Liver (tissue), 8 donors: ENCODE measurements at regions not wholly inside any gene's neighbourhood (a gene's known extent, or its start where the extent isn't known, plus 50 kb on each side); places are given as distances from the start of the nearest gene placed in this dataset.

Experiments
- DNase-seq: peaks from one replicate; pipeline ENCODE4 v3.0.0-alpha.2; 2017; ENCODE audit warnings: low spot score
- H3K27ac ChIP-seq, 2 donors: one replicate each; pipeline ENCODE4 v1.7.0; 2013; ENCODE audit warnings: inconsistent platforms in 2 of 2, low read length in 2 of 2, control low read depth in 1 of 2, low read depth in 1 of 2, mild to moderate bottlenecking in 1 of 2
- H3K27me3 ChIP-seq, 4 donors: one replicate each; pipeline versions ENCODE4 v1.6.1 to v1.7.0; 2013; ENCODE audit warnings: low read length in 3 of 4, inconsistent platforms in 1 of 4, mild to moderate bottlenecking in 1 of 4, moderate library complexity in 1 of 4; ENCODE audit not compliant: control insufficient read depth in 4 of 4, insufficient read depth in 4 of 4
- H3K36me3 ChIP-seq, 4 donors: one replicate each; pipeline versions ENCODE4 v1.6.1 to v1.7.0; 2013; ENCODE audit warnings: low read length in 3 of 4, mild to moderate bottlenecking in 3 of 4, low read depth in 1 of 4, moderate library complexity in 1 of 4; ENCODE audit not compliant: control insufficient read depth in 4 of 4, insufficient read depth in 3 of 4
- H3K4me1 ChIP-seq, 4 donors: one replicate each; pipeline versions ENCODE4 v1.6.1 to v1.7.0; 2013; ENCODE audit warnings: low read length in 3 of 4, mild to moderate bottlenecking in 3 of 4, moderate library complexity in 1 of 4; ENCODE audit not compliant: control insufficient read depth in 4 of 4, insufficient read depth in 4 of 4
- H3K4me3 ChIP-seq, 3 donors: one replicate each; pipeline versions ENCODE4 v1.6.1 to v1.7.0; 2013; ENCODE audit warnings: low read length in 3 of 3, control low read depth in 1 of 3, low read depth in 1 of 3, mild to moderate bottlenecking in 1 of 3
- H3K9ac ChIP-seq, 2 donors: one replicate each; pipeline ENCODE4 v1.7.0; 2013; ENCODE audit warnings: low read length in 2 of 2, mild to moderate bottlenecking in 2 of 2, moderate library complexity in 2 of 2, control low read depth in 1 of 2, low read depth in 1 of 2
- H3K9me3 ChIP-seq, 4 donors: one replicate each; pipeline versions ENCODE4 v1.6.1 to v1.7.0; 2013; ENCODE audit warnings: low read length in 3 of 4; ENCODE audit not compliant: control insufficient read depth in 4 of 4
- ATF3 ChIP-seq: IDR thresholded peaks from 2 replicates; pipeline ENCODE4 v1.6.1; 2016; ENCODE audit warnings: antibody characterized with exemption
- CTCF ChIP-seq: fragments of 150-350 bp; IDR thresholded peaks from 2 replicates; pipeline ENCODE4 v1.5.1; 2017; ENCODE audit warnings: improper control_type of control experiment, low read depth, low read length; ENCODE audit not compliant: missing input control
- EGR1 ChIP-seq, 2 donors: IDR thresholded peaks; 2 replicates each; pipeline ENCODE4 v1.6.1; 2016 to 2018; ENCODE audit warnings: antibody characterized with exemption in 2 of 2, low read depth in 2 of 2
- FOXA1 ChIP-seq: IDR thresholded peaks from 2 replicates; pipeline ENCODE4 v1.6.1; 2016; ENCODE audit warnings: antibody characterized with exemption
- FOXA2 ChIP-seq: IDR thresholded peaks from 2 replicates; pipeline ENCODE4 v1.6.1; 2016; ENCODE audit warnings: antibody characterized with exemption
- GABPA ChIP-seq, 2 donors: IDR thresholded peaks in 1 of 2; conservative IDR thresholded peaks in 1 of 2; 2 replicates each; pipeline ENCODE4 v1.6.1; 2016; ENCODE audit warnings: antibody characterized with exemption in 2 of 2, mild to moderate bottlenecking in 1 of 2, moderate library complexity in 1 of 2
- HNF4A ChIP-seq, 2 donors: conservative IDR thresholded peaks; 2 replicates each; pipeline ENCODE4 v1.6.1; 2016; ENCODE audit warnings: antibody characterized with exemption in 2 of 2, mild to moderate bottlenecking in 2 of 2
- HNF4G ChIP-seq: IDR thresholded peaks from 2 replicates; pipeline ENCODE4 v1.6.1; 2016; ENCODE audit warnings: antibody characterized with exemption
- JUND ChIP-seq, 2 donors: IDR thresholded peaks; 2 replicates each; pipeline ENCODE4 v1.6.1; 2016; ENCODE audit warnings: antibody characterized with exemption in 2 of 2
- MAX ChIP-seq: IDR thresholded peaks from 2 replicates; pipeline ENCODE4 v1.6.1; 2016; ENCODE audit warnings: antibody characterized with exemption
- NR2F2 ChIP-seq: IDR thresholded peaks from 2 replicates; pipeline ENCODE4 v1.6.1; 2016; ENCODE audit warnings: antibody characterized with exemption
- RAD21 ChIP-seq, 2 donors: IDR thresholded peaks; 2 replicates each; pipeline ENCODE4 v1.6.1; 2016; ENCODE audit warnings: antibody characterized with exemption in 2 of 2, mild to moderate bottlenecking in 2 of 2
- REST ChIP-seq: IDR thresholded peaks from 2 replicates; pipeline ENCODE4 v1.6.1; 2016; ENCODE audit warnings: antibody characterized with exemption, mild to moderate bottlenecking
- RXRA ChIP-seq, 2 donors: IDR thresholded peaks; 2 replicates each; pipeline ENCODE4 v1.6.1; 2017 to 2018; ENCODE audit warnings: antibody characterized with exemption in 2 of 2, mild to moderate bottlenecking in 1 of 2
- SP1 ChIP-seq: IDR thresholded peaks from 2 replicates; pipeline ENCODE4 v1.6.1; 2018; ENCODE audit warnings: antibody characterized with exemption, mild to moderate bottlenecking
- TAF1 ChIP-seq: conservative IDR thresholded peaks from 2 replicates; pipeline ENCODE4 v1.6.1; 2016; ENCODE audit warnings: antibody characterized with exemption, mild to moderate bottlenecking
- YY1 ChIP-seq: IDR thresholded peaks from 2 replicates; pipeline ENCODE4 v1.6.1; 2016; ENCODE audit warnings: antibody characterized with exemption, mild to moderate bottlenecking
- ZBTB33 ChIP-seq: IDR thresholded peaks from 2 replicates; pipeline ENCODE4 v1.6.1; 2016; ENCODE audit warnings: antibody characterized with exemption
- WGBS: extraction: QIAGEN DNeasy Blood & Tissue Kit; methylation state at CpG from one replicate; pipeline ENCODE4 v1.1.7; 2013; 5-methylcytosine and 5-hydroxymethylcytosine counted together
- donor health status: healthy.
- donor health status: healthy.
- donor health status: healthy.
- donor health status: healthy.
- donor health status: healthy.

- Histone ChIP-seq H3K4me1 (peaks cover 0 to 32% (median 27%) of the 10 kb centered on the region in 4 donors), H3K4me3 (no peak overlapping the region), H3K27ac (no peak overlapping the region), H3K9me3 (no peaks in the 10 kb centered on the region), H3K27me3 (no peaks in the 10 kb centered on the region), H3K9ac (no peak overlapping the region), H3K36me3 (no peaks in the 10 kb centered on the region)
- DNase-seq: no peak
- 69% methylated on average over 3 of the region's 3 CpGs for whole genome bisulfite sequencing
- TF ChIP-seq FOXA2: no peak
- TF ChIP-seq EGR1 (IDR thresholded peaks at IDR 0.05; ENCODE audit: low read depth in 2 of 2): no peak
- TF ChIP-seq ZBTB33: no peak
- TF ChIP-seq TAF1: no peak
- no peak for TF ChIP-seq MAX
- no peak for TF ChIP-seq REST
- no peak for TF ChIP-seq FOXA1
- TF ChIP-seq RAD21 (IDR thresholded peaks at IDR 0.05): peak; percentile 83 to 88
- TF ChIP-seq CTCF: peak; percentile 65
- TF ChIP-seq GABPA (IDR thresholded peaks at IDR 0.05 in 1 of 2, conservative IDR thresholded peaks at IDR 0.05 in 1 of 2): no peak
- TF ChIP-seq NR2F2: no peak
- TF ChIP-seq HNF4A (conservative IDR thresholded peaks at IDR 0.05): peak in 1 of 2 donors; percentile 14
- TF ChIP-seq SP1: no peak
- TF ChIP-seq YY1: no peak
- TF ChIP-seq ATF3: no peak
- no peak for TF ChIP-seq RXRA (IDR thresholded peaks at IDR 0.05)
- TF ChIP-seq JUND (IDR thresholded peaks at IDR 0.05): no peak
- TF ChIP-seq HNF4G: no peak
Observed at GRCh38 chr10:91694170-91694794, 61.4 kb upstream of the PPP1R3C start.
